ENCODE measurements at regions not wholly inside any gene's neighbourhood (a gene's known extent, or its start where the extent isn't known, plus 50 kb on each side); places are given as distances from the start of the nearest gene placed in this dataset.
"Not testable (repeated sequence)": the region's sequence is repeated elsewhere in the genome, so short reads cannot be mapped to it uniquely, and the experiment has no call there.

- H3K27me3 ChIP-seq (ENCODE audit: control insufficient read depth in 1 of 2, insufficient read depth in 2 of 2, low read length in 2 of 2): no peaks in the 10 kb centered on the region
- H3K9ac ChIP-seq (ENCODE audit: low read length in 2 of 2): no peak overlapping the region
- H3K9me3 ChIP-seq (ENCODE audit: control insufficient read depth in 2 of 2, low read length in 2 of 2): no peaks in the 10 kb centered on the region
- no peaks in the 10 kb centered on the region for H3K36me3 ChIP-seq (ENCODE audit: control insufficient read depth in 2 of 2, insufficient read depth in 2 of 2, low read length in 2 of 2)
- no peak overlapping the region for H3K4me3 ChIP-seq (ENCODE audit: low read length in 2 of 2)
- H3K27ac ChIP-seq (ENCODE audit: low read length): no peak overlapping the region
- H3K4me1 ChIP-seq (ENCODE audit: control insufficient read depth, insufficient read depth, low read length): no peaks in the 10 kb centered on the region
Observed at GRCh38 chr1:94658221-94658620, 116.7 kb upstream of the F3 start.

GRCh38 chr1:94657776-94658175, 116.2 kb upstream of the F3 start:
- H3K27me3 ChIP-seq (ENCODE audit: control insufficient read depth in 1 of 2, insufficient read depth in 2 of 2, low read length in 2 of 2); H3K27ac ChIP-seq (ENCODE audit: low read length); H3K4me3 ChIP-seq (ENCODE audit: low read length in 2 of 2); H3K9ac ChIP-seq (ENCODE audit: low read length in 2 of 2); H3K36me3 ChIP-seq (ENCODE audit: control insufficient read depth in 2 of 2, insufficient read depth in 2 of 2, low read length in 2 of 2); H3K9me3 ChIP-seq (ENCODE audit: control insufficient read depth in 2 of 2, low read length in 2 of 2); H3K4me1 ChIP-seq (ENCODE audit: control insufficient read depth, insufficient read depth, low read length): not testable (repeated sequence)

GRCh38 chr1:94656967-94657366, 115.4 kb upstream of the F3 start:
- Histone ChIP-seq H3K9ac (ENCODE audit: low read length in 2 of 2) (no peak overlapping the region), H3K36me3 (ENCODE audit: control insufficient read depth in 2 of 2, insufficient read depth in 2 of 2, low read length in 2 of 2) (no peaks in the 10 kb centered on the region), H3K27me3 (ENCODE audit: control insufficient read depth in 1 of 2, insufficient read depth in 2 of 2, low read length in 2 of 2) (no peaks in the 10 kb centered on the region), H3K27ac (ENCODE audit: low read length) (no peak overlapping the region), H3K4me1 (ENCODE audit: control insufficient read depth, insufficient read depth, low read length) (no peaks in the 10 kb centered on the region), H3K4me3 (ENCODE audit: low read length in 2 of 2) (no peak overlapping the region), H3K9me3 (ENCODE audit: control insufficient read depth in 2 of 2, low read length in 2 of 2) (no peaks in the 10 kb centered on the region)

- H3K36me3 ChIP-seq (ENCODE audit: control insufficient read depth in 2 of 2, insufficient read depth in 2 of 2, low read length in 2 of 2): no peaks in the 10 kb centered on the region
- no peak overlapping the region for H3K4me3 ChIP-seq (ENCODE audit: low read length in 2 of 2)
- no peaks in the 10 kb centered on the region for H3K4me1 ChIP-seq (ENCODE audit: control insufficient read depth, insufficient read depth, low read length)
- H3K27me3 ChIP-seq (ENCODE audit: control insufficient read depth in 1 of 2, insufficient read depth in 2 of 2, low read length in 2 of 2): no peaks in the 10 kb centered on the region
- H3K27ac ChIP-seq (ENCODE audit: low read length): no peak overlapping the region
- H3K9me3 ChIP-seq (ENCODE audit: control insufficient read depth in 2 of 2, low read length in 2 of 2): no peaks in the 10 kb centered on the region
- H3K9ac ChIP-seq (ENCODE audit: low read length in 2 of 2): no peak overlapping the region
Observed at GRCh38 chr1:94654919-94655318, 113.4 kb upstream of the F3 start.

GRCh38 chr1:94654459-94654858, 112.9 kb upstream of the F3 start:
- Histone ChIP-seq H3K36me3 (ENCODE audit: control insufficient read depth in 2 of 2, insufficient read depth in 2 of 2, low read length in 2 of 2) (no peaks in the 10 kb centered on the region), H3K9me3 (ENCODE audit: control insufficient read depth in 2 of 2, low read length in 2 of 2) (no peaks in the 10 kb centered on the region), H3K27me3 (ENCODE audit: control insufficient read depth in 1 of 2, insufficient read depth in 2 of 2, low read length in 2 of 2) (no peaks in the 10 kb centered on the region), H3K4me1 (ENCODE audit: control insufficient read depth, insufficient read depth, low read length) (no peaks in the 10 kb centered on the region), H3K9ac (ENCODE audit: low read length in 2 of 2) (no peak overlapping the region), H3K27ac (ENCODE audit: low read length) (no peak overlapping the region), H3K4me3 (ENCODE audit: low read length in 2 of 2) (no peak overlapping the region)

GRCh38 chr1:94654031-94654430, 112.5 kb upstream of the F3 start:
- Histone ChIP-seq H3K4me3 (ENCODE audit: low read length in 2 of 2) (no peak overlapping the region), H3K36me3 (ENCODE audit: control insufficient read depth in 2 of 2, insufficient read depth in 2 of 2, low read length in 2 of 2) (no peaks in the 10 kb centered on the region), H3K9me3 (ENCODE audit: control insufficient read depth in 2 of 2, low read length in 2 of 2) (no peaks in the 10 kb centered on the region), H3K27ac (ENCODE audit: low read length) (no peak overlapping the region), H3K4me1 (ENCODE audit: control insufficient read depth, insufficient read depth, low read length) (no peaks in the 10 kb centered on the region), H3K27me3 (ENCODE audit: control insufficient read depth in 1 of 2, insufficient read depth in 2 of 2, low read length in 2 of 2) (no peaks in the 10 kb centered on the region), H3K9ac (ENCODE audit: low read length in 2 of 2) (no peak overlapping the region)

GRCh38 chr1:94653454-94653853, 111.9 kb upstream of the F3 start:
- no peak overlapping the region for H3K27ac ChIP-seq (ENCODE audit: low read length)
- no peaks in the 10 kb centered on the region for H3K36me3 ChIP-seq (ENCODE audit: control insufficient read depth in 2 of 2, insufficient read depth in 2 of 2, low read length in 2 of 2)
- no peak overlapping the region for H3K4me3 ChIP-seq (ENCODE audit: low read length in 2 of 2)
- no peaks in the 10 kb centered on the region for H3K9me3 ChIP-seq (ENCODE audit: control insufficient read depth in 2 of 2, low read length in 2 of 2)
- peaks cover 5% of the 10 kb centered on the region for H3K4me1 ChIP-seq (ENCODE audit: control insufficient read depth, insufficient read depth, low read length)
- H3K27me3 ChIP-seq (ENCODE audit: control insufficient read depth in 1 of 2, insufficient read depth in 2 of 2, low read length in 2 of 2): no peaks in the 10 kb centered on the region
- H3K9ac ChIP-seq (ENCODE audit: low read length in 2 of 2): no peak overlapping the region

GRCh38 chr1:94651076-94651475, 109.5 kb upstream of the F3 start:
- H3K4me3 ChIP-seq (ENCODE audit: low read length in 2 of 2): no peak overlapping the region
- no peaks in the 10 kb centered on the region for H3K36me3 ChIP-seq (ENCODE audit: control insufficient read depth in 2 of 2, insufficient read depth in 2 of 2, low read length in 2 of 2)
- no peak overlapping the region for H3K9ac ChIP-seq (ENCODE audit: low read length in 2 of 2)
- H3K27ac ChIP-seq (ENCODE audit: low read length): no peak overlapping the region
- no peaks in the 10 kb centered on the region for H3K9me3 ChIP-seq (ENCODE audit: control insufficient read depth in 2 of 2, low read length in 2 of 2)
- H3K27me3 ChIP-seq (ENCODE audit: control insufficient read depth in 1 of 2, insufficient read depth in 2 of 2, low read length in 2 of 2): no peaks in the 10 kb centered on the region
- H3K4me1 ChIP-seq (ENCODE audit: control insufficient read depth, insufficient read depth, low read length): peaks cover 7% of the 10 kb centered on the region

- Histone ChIP-seq H3K9ac (ENCODE audit: low read length in 2 of 2) (no peak overlapping the region), H3K27ac (ENCODE audit: low read length) (no peak overlapping the region), H3K9me3 (ENCODE audit: control insufficient read depth in 2 of 2, low read length in 2 of 2) (no peaks in the 10 kb centered on the region), H3K36me3 (ENCODE audit: control insufficient read depth in 2 of 2, insufficient read depth in 2 of 2, low read length in 2 of 2) (no peaks in the 10 kb centered on the region), H3K4me3 (ENCODE audit: low read length in 2 of 2) (no peak overlapping the region), H3K4me1 (ENCODE audit: control insufficient read depth, insufficient read depth, low read length) (peaks cover 7% of the 10 kb centered on the region), H3K27me3 (ENCODE audit: control insufficient read depth in 1 of 2, insufficient read depth in 2 of 2, low read length in 2 of 2) (no peaks in the 10 kb centered on the region)
Observed at GRCh38 chr1:94650301-94650700, 108.7 kb upstream of the F3 start.

GRCh38 chr1:94648225-94649007, 106.9 kb upstream of the F3 start:
- peak overlapping the region; percentile 41 for H3K27ac ChIP-seq (ENCODE audit: low read length)
- peak overlapping the region in 1 of 2 donors; percentile 29 for H3K9ac ChIP-seq (ENCODE audit: low read length in 2 of 2)
- no peaks in the 10 kb centered on the region for H3K9me3 ChIP-seq (ENCODE audit: control insufficient read depth in 2 of 2, low read length in 2 of 2)
- H3K4me1 ChIP-seq (ENCODE audit: control insufficient read depth, insufficient read depth, low read length): peaks cover 7% of the 10 kb centered on the region
- peak overlapping the region in 1 of 2 donors; percentile 59 for H3K4me3 ChIP-seq (ENCODE audit: low read length in 2 of 2)
- no peaks in the 10 kb centered on the region for H3K27me3 ChIP-seq (ENCODE audit: control insufficient read depth in 1 of 2, insufficient read depth in 2 of 2, low read length in 2 of 2)
- H3K36me3 ChIP-seq (ENCODE audit: control insufficient read depth in 2 of 2, insufficient read depth in 2 of 2, low read length in 2 of 2): no peaks in the 10 kb centered on the region

GRCh38 chr1:94646786-94647555, 105.4 kb upstream of the F3 start:
- H3K4me3 ChIP-seq (ENCODE audit: low read length in 2 of 2): no peak overlapping the region

More at GRCh38 chr1:94646786-94647555, 105.4 kb upstream of the F3 start:
- Histone ChIP-seq H3K27ac (ENCODE audit: low read length) (no peak overlapping the region), H3K4me1 (ENCODE audit: control insufficient read depth, insufficient read depth, low read length) (peaks cover 7% of the 10 kb centered on the region), H3K27me3 (ENCODE audit: control insufficient read depth in 1 of 2, insufficient read depth in 2 of 2, low read length in 2 of 2) (no peaks in the 10 kb centered on the region), H3K36me3 (ENCODE audit: control insufficient read depth in 2 of 2, insufficient read depth in 2 of 2, low read length in 2 of 2) (no peaks in the 10 kb centered on the region), H3K9ac (ENCODE audit: low read length in 2 of 2) (no peak overlapping the region), H3K9me3 (ENCODE audit: control insufficient read depth in 2 of 2, low read length in 2 of 2) (no peaks in the 10 kb centered on the region)

All from stomach smooth muscle (tissue), 2 donors.